HG02798 (cell line): ENCODE measurements at regions not wholly inside any gene's neighbourhood (a gene's known extent, or its start where the extent isn't known, plus 50 kb on each side); places are given as distances from the start of the nearest gene placed in this dataset.
"Not testable (repeated sequence)": the region's sequence is repeated elsewhere in the genome, so short reads cannot be mapped to it uniquely, and the experiment has no call there.

Source experiments
- ATAC-seq: cut with Tn5 transposase; IDR thresholded peaks from one replicate; pipeline ENCODE4 v1.9.1; 2021; ENCODE audit warnings: mild to moderate bottlenecking; ENCODE audit not compliant: unreplicated experiment, poor library complexity

- no peak for ATAC-seq
Observed at GRCh38 chr7:81399471-81399870, 370.4 kb downstream of the HGF start.

- ATAC-seq: no peak
Observed at GRCh38 chr7:81394029-81394428, 375.8 kb downstream of the HGF start.

DNA sequence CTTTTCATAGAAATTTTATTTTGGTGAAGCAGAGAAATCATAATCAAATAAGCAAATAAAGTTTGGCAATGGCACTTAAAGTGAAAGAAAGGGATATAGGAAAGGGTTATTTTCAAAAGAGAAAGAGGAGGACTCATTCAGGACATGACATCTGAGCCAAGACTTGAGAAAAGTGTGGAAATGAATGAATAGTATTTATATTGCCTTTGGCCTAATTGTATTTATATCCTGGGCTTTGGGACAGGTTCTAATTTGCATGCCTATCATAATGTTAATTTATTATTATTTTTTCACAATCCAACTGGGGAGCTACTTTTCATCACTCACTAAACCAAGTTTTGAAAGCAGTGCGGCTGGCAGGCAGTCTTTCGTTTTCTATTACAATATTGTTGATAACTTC is 376.8 kb downstream of the HGF start:
- no peak for ATAC-seq

DNA sequence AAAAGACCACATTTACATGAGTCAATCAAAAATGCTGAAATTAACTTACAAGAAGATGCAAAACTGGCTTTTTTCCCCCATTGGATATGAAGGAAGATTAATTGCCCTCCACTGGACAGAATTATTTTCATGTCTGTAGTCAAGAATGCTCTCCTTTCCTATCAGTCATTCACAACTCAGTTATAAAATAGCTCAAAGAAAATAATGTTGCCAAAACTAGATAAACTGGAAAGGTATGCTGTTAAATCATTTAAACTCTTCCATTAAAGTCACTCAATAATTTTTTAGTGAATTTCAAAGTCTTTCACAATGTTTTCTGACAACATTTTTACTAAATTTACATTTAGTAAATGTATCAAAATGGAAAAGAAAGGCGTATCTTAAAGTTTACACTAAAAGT is 384.5 kb downstream of the HGF start:
- ATAC-seq: no peak

DNA sequence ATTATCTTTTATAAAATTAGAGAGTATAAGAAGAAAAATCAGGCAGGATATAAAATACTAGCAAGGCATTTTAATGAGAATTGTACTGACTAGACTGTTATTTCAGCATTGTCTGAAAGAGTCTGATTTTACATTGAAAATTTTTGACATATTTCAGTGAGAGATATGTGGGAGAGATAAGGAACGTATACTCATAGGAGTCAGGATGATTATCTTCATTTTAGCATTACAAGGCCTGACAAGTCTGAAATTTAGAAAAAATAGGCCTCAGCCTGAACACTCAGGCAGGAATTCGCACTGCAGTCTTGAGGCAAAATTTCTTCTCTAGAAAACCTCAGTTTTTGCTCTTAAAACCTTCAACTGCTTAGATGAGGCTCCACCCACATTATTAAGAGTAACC is 386.0 kb downstream of the HGF start:
- no peak for ATAC-seq

DNA sequence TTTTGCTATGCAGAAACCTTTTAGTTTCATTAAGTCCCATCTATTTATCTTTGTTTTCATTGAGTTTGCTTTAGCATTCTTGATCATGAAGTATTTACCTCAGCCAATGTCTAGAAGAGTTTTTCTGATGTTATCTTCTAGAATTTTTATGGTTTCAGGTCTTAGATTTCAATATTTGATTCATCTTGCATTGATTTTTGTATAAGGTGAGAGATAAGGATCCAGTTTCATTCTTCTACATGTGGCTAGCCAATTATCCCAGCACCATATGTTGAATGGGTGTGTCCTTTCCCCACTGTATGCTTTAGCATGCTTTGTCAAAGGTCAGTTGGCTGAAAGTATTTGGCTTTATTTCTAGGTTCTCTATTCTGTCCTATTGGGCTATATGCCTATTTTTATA is 395.2 kb downstream of the HGF start:
- not testable (repeated sequence) for ATAC-seq

GRCh38 chr7:81370822-81371221 is 399.0 kb downstream of the HGF start:
- no peak for ATAC-seq

GRCh38 chr7:81367326-81367931 is 402.4 kb downstream of the HGF start:
- no peak for ATAC-seq

- ATAC-seq: no peak
Observed at GRCh38 chr7:81366546-81366945, 403.3 kb downstream of the HGF start.

GRCh38 chr7:81361769-81362312 is 408.0 kb downstream of the HGF start:
- ATAC-seq: no peak

DNA sequence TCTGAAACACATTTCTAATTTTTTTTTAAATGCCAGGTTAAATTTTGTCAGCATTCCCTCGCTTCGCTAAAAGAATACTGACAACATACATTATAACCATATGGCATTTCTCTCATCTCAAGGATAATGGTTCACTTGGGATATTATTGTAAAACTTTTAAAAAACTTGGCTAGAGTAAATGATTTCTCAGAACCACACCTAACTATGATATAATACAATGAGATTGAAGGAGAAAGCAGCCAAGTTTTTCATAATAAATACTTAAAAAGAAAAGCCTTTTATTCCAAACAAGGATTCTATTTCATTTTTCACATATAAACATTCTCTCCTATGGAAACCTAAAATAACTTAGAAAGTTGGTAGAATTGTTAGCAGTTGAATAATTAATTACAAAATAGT is 413.9 kb downstream of the HGF start:
- no peak for ATAC-seq

- no peak for ATAC-seq
Observed at GRCh38 chr7:81349044-81349443, 420.8 kb downstream of the HGF start.

DNA sequence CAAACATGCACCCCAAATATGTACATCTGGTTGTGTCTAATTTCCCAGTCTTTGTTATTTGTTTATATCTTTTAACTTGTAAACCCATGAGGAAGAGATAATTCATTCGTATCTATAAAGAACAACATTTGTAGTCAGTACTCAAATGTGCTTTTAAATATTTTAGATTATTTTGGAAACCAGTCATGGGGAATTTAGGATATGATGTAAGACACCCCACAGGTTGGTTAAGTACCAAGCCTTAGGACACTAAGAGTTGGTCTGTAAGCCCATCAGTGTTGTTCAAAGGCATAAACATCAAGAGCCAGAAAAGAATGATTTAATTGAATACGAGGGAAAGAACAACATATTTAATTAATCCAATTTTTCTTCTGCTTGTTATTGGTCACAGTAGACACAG is 421.1 kb upstream of the SEMA3C start:
- no peak for ATAC-seq

DNA sequence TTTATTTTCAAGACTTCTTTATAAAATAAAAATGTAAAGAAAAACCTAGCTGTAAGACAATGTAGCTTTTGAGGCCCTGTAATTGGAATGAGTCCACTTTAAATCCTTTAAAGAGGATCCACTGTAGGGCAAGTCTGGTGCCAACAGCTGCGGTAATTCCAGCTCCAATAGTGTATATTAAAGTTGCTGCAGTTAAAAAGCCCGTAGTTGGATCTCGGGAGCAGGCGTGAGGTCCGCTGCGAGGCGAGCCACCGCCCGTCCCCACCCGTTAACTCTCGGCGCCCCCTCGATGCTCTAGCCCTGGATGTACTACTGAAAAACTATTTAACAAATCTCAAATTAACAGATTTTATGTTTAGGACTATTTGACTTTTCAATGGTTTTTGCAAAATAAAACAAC is 414.7 kb upstream of the SEMA3C start:
- ATAC-seq: no peak

DNA sequence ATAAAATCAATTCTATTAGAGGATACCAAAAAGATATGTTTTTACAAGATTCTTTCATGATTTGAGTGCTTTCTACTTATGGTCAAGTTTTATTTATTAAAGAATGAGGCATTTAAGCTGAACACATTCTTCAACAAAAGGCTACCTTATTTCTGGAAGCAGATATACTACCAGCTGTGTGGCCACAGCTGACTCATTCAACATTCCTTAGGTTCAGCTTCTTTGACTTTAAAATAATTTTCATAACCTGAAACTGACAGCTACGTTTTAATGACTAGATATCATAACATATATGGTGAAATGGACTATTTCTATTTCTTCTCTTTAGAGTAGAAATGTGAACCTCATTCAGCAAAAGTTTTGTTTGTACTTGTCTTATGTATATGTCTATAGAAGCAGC is 414.2 kb upstream of the SEMA3C start:
- ATAC-seq: no peak

GRCh38 chr7:81331061-81332018 is 412.5 kb upstream of the SEMA3C start:
- ATAC-seq: no peak

- ATAC-seq: no peak
Observed at GRCh38 chr7:81330108-81330507, 411.3 kb upstream of the SEMA3C start.

- ATAC-seq: no peak
Observed at GRCh38 chr7:81327468-81328266, 408.8 kb upstream of the SEMA3C start.

DNA sequence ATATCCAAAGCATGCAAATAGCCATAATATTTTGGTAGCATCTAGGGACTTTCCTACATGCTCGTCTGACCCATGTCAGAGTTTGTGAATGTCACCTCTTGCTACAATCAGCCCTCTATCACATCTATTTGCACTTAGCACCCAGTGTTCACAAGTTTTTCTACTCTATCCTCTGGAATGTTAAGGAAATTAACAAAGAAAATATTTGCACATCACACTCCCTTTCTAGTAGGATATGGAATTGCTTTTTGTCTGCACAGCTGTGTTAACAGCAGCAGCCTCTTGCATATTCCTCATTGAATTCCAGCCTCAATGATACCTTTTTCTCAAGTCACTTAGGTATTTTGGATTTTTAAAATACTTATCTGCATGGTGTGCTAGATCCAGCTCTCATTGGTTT is 403.1 kb upstream of the SEMA3C start:
- no peak for ATAC-seq

DNA sequence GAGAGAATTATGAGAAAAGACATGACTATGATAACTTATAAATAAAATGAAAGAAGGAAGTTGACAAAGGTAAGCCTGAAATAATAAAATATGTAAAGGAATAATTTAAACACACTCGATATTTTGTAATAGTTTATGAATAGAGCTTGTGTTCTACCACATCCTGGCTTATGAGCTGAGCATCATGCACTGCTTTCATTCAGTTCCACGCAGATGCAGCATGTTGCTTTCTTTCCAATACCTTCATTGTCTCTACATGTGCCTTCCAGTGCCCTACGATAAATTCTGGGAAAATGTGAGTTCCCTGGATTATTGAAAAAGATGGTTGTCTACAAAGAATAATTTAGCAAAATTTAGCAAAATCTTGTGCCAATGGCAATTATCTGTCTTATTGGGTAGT is 398.9 kb upstream of the SEMA3C start:
- no peak for ATAC-seq
